ENCODE measurements at regions not wholly inside any gene's neighbourhood (a gene's known extent, or its start where the extent isn't known, plus 50 kb on each side); places are given as distances from the start of the nearest gene placed in this dataset.
"Not testable (repeated sequence)": the region's sequence is repeated elsewhere in the genome, so short reads cannot be mapped to it uniquely, and the experiment has no call there.

DNA sequence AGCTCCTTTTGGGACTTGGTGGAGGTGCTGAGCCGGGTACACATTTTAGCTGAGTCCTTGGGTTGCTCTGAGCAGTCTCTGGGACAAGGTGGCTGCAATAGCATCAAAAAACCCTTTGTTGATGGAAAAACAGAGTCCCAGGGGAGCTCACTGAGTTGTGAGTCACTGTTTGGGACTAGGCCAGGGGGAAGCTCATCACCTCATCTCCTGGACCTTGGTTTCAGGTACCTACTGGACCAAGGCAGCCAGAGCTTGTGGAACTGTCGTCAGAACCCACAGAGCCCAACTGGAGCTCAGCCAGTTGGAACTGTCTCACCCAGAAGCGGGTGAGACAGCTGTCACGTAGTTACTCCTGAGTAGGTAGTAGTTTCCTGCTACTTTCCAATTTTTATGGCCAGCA, 146.7 kb downstream of the HLX start:
- DNase-seq (ENCODE audit: low read depth) = no peak

DNA sequence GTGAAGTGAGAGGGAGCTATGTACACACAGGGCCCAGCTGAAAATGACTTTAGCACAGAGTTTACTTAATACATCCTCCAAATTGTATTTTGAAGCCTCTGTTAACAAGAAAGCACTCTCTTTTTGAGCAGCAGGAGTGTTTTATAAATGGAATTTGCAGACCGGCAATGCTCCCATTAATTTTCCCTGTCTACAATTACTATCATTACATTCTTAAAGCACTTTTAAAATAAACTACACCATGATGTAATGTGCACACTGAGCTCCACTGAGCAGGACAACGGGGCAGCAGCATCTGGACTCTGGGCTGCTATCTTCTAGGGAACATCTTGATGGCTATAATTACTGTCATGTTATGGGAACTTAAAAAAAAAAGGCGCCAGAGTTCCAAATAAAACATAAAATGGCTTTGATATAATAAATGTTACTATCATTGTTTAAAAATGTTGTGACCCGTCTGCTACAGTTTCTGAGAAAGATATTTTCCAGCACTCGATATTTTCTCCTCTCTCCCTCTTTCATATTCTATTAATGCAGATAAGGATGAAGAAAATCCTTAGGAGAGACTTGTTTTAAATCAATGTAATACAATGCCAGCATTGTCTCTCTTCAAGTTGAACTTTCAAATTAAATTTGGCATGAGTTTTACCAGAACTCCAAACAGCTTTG, 150.9 kb downstream of the HLX start:
- no peak for DNase-seq (ENCODE audit: low read depth)

DNA sequence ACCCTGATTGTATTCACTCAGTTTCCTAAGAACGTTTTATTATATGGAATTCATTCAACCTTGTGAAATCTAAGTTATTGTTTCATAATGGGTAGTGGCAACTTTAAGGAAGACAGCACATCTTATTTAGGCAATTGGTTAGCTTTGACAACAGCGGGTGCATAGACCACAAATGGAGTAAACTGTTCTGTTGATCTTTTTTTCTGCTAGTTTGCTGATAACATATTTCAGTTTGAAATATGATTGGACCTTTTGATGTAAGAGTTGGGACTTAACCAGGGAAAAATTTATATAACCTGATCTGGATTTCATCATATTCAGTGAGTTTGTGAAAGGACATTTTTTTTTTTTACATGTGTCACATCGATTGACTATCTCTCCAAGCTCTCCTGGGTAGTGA, 151.7 kb downstream of the HLX start:
- no peak for DNase-seq (ENCODE audit: low read depth)

DNA sequence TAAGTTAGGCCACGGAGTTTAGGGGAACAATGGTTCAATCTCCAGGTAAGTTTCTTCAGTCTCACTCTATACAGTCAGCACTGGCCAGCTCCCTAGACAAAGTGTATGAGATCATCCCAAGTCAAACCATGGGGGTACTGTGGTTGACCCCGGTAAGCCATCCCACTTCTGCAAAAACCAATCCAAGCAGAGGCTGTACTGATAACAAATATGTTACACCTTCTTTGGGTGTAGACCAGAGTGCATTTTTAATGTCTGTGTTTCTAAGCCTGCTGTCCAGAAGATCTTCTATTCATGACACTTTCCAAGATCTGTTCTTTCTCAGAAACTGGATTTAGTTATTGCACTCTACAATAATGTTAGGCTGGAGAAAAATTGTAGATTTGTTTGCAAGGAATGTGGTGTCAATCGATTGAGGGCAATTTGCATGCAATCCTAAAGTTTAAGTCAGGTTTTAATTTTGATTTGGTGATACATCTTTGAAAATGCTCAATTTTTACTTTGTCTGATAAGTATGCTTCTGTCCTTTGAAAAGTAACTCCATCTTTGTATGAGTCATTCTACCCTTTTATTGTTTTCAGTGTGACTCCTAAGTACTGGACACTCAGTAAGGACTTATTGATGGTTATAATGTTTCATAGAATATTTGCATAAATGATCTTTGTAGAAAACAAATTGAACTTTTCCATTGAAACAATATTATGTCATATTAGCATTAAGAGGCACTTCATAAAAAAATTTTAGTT, 152.4 kb downstream of the HLX start:
- no peak for DNase-seq (ENCODE audit: low read depth)

DNA sequence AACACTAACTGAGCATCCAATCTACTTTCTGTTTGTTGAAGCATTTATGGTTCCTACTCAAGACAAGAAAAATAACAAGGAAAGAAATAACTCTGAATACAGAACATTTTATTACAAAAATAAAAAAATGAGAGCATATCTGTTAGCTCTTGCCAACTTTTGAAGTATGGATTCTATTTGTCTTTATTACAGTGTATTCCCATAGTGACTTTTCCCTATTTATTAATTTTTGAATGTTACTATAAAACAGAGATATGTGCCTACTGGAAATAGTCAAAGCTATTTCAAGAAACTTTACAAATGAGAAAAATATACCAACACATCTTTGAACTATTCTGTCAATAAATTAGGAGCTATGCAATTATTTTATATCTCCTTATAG, 153.0 kb downstream of the HLX start:
- DNase-seq (ENCODE audit: low read depth) = no peak

DNA sequence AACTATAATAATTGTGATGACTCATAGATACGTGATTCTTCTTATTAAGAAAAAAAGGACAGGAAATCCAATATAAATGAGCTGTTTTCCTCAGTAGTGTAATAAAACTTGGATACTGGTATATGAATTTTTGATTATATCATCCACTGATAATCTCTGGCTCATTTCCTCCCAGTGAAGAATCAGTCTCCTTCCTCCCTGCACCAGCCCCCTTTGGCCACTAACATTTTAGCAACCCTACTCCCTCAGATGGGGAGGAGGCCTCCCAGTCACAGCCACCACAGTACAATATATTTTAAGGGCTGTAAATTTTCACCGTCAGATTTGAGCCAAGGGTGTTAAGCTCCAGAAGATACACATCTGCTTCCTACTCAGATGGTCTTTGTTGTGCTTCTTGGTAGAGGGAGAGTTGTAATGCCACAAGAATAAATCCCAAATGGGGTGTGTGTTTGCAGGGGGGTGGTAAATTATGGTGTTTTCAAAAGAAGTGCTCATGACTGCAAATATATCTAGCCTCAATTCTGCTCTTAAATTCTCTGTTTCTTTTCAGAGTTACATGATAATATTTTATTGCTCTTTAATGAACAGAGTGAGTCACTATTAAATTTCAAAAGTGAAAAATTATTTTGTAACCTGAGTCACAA, 153.5 kb downstream of the HLX start:
- no peak for DNase-seq (ENCODE audit: low read depth)

DNA sequence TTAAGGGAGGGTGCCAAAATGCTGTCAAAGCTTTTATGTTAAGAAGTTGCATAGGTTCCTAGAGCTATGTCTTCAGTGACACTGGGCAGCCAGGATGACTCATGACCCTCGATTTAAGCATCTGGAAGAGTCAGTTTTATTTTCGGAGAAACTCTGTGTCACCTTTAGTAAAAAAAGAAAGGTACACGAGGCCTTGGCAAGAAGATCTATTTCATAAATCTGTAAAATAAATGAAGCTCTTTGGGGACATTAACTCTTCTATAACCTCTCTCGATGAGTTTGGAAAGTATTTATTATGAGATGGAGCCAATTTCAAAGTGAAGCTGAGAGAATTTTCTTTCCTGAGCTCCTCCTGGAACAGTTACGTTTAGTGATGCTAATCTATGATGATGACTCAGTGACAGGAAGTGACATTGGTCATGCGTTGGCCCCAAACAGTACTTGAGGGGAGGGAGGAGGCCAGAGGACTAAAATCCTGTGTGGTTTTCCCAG, 156.5 kb downstream of the HLX start:
- DNase-seq (ENCODE audit: low read depth) = no peak

DNA sequence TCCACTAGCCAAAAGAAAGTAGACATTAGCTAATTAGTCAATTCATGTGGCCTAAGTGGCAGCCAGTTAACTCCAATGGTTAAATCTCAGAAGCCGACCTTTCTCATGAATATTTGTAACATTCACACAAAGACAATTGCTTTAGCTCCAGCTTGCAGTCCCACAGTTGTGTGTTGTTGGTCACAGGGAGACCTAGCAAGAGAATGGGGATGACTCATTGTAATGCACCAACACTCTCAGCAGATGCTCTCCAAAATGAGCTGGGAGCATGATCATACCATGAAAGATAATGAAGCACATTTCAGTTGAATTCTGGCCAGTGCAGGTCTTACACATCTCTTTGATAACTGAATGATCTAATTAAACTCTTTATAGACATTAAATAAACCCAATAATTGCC, 160.4 kb downstream of the HLX start:
- DNase-seq (ENCODE audit: low read depth) = no peak

DNA sequence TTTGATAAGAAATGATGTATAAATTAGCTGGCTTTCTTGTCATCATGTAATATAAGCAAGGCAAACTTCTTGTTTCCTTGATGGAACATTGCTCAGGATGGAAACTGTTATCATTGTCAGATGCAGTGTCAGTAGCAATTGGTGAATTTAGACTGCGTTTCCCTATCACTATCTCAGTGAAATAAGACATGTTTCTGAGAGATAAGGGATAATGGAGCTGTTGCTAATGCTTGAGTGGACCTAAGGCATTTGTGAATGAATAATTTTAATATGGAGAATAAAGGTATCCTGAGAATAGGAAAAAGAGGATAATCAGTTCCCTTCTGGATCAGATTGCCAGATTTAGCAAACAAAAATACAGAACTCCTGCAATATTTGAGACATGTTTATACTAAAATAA, 160.9 kb downstream of the HLX start:
- no peak for DNase-seq (ENCODE audit: low read depth)

DNA sequence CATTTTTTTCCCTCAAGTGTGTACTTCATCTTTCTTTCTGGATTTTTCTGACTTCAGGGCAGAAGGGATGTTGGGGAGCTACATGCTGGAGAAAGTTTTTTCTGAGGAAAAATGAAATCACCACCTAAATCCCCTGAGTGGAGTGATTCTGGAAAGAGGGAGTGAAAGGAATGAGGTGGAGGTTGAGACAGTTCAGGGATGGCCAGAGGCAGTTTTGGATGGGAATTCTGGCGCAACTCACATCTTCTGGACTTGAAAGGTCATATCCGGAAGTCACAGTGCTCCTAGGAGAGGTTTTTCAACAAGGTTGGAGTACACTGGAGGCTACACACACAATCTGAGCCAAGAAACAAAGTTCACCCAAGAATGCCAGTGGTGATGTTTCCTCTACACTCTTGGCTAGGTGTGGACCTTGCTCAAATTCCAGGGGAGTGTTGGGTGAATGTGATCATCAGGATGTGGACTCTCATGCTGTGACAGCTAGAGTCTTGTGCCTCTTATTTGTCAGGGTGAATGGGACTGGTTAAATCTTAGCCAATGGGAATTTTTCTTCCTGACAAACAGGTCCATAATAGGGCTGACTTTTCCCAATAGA, 161.5 kb downstream of the HLX start:
- no peak for DNase-seq (ENCODE audit: low read depth)

DNA sequence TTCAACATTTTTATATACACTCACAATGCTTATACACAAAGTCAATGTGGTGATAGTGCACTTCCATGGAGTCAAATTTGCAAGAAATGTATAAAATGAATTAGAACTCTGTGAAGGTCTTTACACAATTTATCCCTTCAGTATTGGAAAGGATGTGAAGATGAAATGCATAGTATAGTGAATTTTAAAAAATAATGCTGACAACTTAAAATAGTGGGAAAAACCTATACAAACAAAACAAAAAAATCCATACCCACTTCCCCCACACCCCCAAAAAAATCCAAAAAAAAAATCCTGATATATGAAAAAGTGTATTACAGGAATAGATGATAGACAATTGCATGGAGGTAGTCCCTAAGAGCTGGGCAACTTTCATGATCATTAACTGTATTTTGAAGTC, 165.3 kb downstream of the HLX start:
- DNase-seq (ENCODE audit: low read depth) = no peak

DNA sequence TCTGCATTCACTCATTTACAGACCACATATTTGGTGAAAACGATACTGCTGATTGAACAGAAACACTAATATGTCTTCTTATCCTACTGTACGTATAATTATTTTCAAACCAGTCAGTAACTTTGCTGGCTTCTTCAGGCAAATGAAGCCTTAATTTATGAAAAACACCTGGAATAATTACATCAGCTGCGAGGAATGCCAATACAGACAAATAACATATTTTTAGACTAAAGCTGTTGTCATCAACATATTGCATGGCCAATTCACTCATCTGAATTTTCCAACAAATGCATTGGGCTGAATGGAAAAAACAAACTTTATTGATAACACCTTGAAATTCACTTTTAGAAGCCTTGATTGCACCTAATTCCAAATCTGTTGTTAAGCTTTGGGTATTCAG, 165.9 kb downstream of the HLX start:
- DNase-seq (ENCODE audit: low read depth) = no peak

DNA sequence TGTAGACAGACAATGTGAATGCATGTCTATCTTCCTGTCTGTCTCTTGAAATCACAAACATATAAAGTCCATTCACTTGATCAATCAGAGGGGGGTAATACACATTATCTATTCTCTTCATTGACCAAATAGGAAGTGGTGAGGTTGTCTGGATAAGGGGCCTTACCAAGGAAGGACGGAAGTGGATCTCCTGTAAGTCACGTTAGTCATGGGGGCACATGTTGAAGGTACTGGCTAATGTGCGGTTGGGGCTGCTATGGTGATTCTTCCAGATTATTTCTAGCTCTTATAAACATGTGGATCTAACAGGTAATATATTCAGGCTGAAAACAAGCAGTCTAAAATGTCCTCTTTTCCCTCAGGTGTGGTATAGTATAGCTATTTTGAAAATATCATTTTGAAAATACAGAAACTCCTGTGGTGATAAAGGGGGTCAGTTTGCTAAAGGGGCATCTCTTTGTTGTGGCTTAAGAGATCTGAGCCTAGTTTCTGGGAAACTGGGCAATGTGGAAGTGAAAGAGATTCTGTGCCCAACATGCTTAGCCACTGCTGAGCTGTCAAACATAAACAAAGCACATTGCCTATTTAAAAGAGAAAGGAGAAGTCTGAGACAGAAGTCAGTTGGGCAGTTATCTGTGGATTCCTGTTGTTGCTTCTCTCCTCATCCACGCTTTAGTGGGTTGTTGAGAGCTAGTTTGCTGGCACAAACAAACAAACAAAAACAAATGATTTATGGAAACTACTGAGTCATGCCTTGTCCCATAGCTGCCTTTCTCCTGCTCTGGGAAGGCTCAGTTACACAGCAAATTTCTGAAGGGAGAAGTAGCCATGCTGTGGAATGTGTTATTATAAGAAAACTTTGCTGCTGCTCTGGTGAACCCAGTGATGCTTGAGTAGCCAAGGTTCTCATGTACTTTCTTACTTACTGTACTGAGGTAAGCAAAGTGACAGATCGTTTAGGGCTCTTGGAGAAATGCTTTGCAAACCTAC, 166.9 kb downstream of the HLX start:
- no peak for DNase-seq (ENCODE audit: low read depth)

DNA sequence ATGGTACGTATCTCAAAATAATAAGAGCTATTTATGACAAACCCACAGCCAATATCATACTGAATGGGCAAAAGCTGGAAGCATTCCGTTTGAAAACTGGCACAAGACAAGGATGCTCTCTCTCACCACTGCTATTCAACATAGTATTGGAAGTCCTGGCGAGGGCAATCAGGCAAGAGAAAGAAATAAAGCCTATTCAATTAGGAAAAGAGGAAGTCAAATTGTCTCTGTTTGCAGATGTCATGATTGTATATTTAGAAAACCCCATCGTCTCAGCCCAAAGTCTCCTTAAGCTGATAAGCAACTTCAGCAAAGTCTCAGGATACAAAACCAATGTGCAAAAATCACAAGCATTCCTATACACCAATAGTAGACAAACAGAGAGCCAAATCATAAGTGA, 172.1 kb downstream of the HLX start:
- DNase-seq (ENCODE audit: low read depth) = not testable (repeated sequence)

DNA sequence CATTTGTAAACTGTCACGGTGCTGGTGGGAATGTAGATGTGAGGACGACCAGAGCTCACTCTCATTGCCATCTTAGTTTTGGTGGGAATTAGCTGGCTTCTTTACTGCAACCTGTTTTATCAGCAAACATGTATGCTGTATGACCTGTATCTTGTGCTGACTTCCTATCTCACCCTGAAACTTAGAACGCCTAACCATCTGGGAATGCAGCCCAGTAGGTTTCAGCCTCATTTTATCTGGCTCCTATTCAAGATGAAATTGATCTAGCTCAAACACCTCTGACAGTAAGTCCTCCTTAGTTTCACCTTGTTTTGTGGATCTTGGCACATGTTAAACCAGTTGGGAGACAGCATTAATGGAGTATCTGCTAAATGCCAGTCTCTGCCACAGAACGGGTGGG, 174.6 kb downstream of the HLX start:
- no peak for DNase-seq (ENCODE audit: low read depth)

DNA sequence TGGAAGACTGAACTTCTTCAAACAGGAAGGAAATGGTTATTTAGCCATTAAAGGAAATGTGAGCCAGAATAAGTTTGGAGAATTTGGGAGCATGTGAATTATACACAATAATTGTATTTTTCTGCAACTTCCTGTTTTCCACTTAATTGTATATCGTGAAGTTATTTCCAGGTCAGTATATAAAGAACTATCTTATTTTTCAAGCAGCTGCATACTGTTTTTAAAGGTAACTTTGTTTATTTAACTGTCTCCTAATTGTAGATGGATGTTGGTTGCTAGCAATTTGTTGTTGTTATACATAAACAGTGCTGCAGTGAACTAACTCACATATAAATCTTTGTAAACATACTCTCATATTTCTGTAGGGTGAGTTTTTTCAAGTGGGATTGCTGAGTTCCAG, 180.3 kb downstream of the HLX start:
- DNase-seq (ENCODE audit: low read depth) = no peak

DNA sequence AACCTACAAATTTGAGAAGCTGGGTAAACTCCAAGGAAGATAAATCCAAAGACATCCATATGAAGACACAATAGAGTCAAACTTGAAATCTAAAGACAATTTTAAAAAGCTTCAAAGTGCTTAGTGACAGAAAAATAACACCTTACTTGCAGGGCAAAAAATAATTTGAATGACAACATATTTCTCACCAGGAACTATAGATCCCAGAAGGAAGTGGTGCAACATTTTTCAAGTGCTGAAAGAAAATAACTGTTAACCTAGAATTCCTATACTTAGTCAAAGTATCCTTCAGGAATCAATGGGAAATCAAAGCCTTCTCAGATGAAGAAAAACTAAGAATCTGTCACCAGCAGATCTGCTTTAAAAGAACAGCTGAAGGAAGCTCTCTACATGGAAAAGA, 184.4 kb downstream of the HLX start:
- DNase-seq (ENCODE audit: low read depth) = no peak

DNA sequence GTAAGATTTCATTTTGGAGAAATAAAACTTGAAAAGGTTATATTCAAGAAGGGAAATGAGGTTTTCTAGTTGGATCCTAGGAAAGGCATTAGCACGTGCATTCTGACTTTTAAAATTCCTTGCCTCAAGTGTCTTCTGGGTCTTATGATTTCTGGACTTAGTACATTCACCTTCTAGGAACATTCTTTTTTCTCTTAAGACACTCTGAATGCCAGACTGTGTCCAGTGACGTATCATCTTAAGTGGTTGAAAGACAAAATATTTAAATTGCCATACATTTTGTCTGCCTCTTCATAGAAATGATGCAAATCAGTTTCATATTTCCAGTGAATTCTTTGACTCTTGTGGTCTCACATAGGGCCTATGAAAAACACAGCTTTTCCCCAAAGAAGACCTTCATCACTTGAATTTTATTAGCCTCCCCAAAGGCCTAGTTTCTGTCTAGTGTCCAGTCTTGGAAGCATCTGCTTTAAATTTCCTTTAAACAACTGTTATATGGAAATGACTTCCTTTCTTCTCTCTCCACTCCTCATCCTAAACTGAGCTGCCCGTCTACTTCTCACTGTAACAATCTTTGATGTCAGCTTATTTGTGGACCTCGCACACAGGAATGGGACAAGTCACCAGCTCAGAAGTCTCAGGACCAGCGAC, 187.2 kb downstream of the HLX start:
- no peak for DNase-seq (ENCODE audit: low read depth)

DNA sequence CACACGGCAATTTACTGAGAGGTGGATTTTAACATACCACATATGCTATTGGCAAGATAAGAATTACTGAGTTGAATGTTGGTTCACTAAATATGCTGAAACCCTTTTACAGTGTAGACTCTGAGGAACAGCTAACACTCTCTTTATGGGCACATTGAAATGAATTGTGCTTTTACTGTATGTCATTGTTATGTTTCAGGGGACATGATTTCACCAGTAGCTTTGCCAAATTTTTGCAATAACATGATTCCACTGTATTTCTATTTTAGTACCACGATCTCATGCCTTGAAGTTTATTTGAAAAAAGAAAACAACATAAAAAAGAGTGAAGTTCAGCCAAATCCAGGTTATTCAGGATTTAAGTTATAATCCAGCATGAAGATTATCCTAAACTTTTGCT, 188.5 kb downstream of the HLX start:
- no peak for DNase-seq (ENCODE audit: low read depth)

DNA sequence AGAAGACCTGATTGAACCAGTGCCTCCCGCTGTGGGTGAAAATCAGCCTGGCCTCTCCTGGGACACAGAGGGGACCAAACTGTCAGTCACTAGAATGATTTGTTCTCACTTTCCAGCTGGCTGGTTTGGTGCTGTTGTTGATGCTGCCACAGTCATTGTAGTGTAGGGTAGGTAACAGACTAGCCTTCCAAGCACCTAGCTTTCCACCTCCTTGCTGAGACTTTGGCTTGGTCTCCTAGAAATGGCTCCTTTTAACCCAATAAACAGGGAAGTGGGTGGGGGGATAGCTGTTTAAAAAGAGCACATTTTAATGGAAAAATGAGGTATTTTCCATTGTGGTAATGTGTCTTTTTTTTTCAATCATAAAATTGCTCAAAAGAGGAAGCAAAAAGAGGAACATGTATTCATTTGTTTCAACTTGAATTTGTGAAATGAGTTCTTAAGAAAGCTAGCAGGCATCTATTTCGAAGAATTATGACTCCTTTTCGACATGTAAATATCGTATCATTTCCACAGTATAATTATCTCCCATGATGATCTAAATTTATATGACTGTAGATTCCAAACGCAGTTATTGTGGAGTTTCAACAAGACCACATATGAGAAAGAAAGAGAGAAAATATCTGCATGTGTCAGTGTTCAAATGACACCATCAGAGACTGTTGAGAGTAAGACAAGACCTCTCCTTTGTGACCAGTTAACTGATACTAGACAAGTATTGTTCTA, 190.1 kb downstream of the HLX start:
- DNase-seq (ENCODE audit: low read depth) = no peak

DNA sequence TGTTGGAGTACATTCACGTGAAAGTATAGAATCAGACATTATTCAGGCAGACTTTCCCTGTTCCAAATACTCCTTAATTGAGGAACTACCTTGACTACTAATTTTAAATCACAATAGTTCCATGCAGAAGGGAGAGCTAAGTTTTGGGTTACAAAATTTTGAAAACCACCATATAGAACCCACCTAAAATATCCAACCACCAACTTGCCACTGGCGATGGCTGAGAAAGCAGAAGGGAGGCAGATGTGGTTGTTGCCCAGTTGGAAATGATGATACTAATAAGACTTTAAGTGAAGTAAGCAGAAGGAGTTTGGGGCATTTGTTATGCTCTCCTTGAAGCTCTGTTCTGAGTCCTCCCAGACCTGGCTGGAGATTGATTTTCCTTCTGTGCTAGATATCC, 190.7 kb downstream of the HLX start:
- DNase-seq (ENCODE audit: low read depth) = no peak

All from non-pigmented ciliary epithelial cell (primary cell).